ENCODE measurements at regions not wholly inside any gene's neighbourhood (a gene's known extent, or its start where the extent isn't known, plus 50 kb on each side); places are given as distances from the start of the nearest gene placed in this dataset.

- TF ChIP-seq CEBPZ (IDR thresholded peaks at IDR 0.05; ENCODE audit: low read depth, low read length) (no peak), MXI1 (IDR thresholded peaks at IDR 0.05; ENCODE audit: low read depth, low read length) (no peak), BHLHE40 (IDR thresholded peaks at IDR 0.05; ENCODE audit: borderline replicate concordance in 1 of 2, low read depth in 2 of 2, low read length in 1 of 2) (no peak), KAT2A (conservative IDR thresholded peaks at IDR 0.05; ENCODE audit: control insufficient read depth, low read depth, low read length) (no peak), YY1 (IDR thresholded peaks at IDR 0.05; ENCODE audit: low read depth, low read length) (no peak)
Measured at GRCh38 chr9:126561582-126561981, 52.1 kb upstream of the LMX1B start (continued).

DNA sequence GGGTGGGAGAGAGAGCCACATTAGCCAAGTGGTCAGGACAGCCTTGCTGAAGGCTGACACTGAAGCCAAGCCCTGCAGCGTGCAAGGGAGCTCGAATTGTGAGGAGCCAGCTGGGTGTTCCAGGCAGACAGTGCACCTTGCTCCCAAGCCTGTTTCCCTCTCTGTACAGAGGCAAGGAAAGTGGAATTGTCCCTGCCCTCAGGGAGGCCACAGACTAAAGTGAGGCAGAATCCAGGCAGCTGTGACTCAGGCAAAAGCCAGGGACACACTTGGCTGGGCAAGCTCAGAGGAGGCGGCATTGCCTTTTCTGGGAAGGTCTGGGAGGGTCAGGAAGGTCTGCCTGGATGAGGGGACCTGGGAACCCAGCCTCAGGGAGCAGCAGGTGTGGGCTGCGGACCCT, 50.2 kb upstream of the LMX1B start:
- POLR2A ChIA-PET: no interaction called here
- H3K27me3 ChIP-seq (replicated peaks in 1 of 2; ENCODE audit: control insufficient read depth in 2 of 2, insufficient read depth in 2 of 2, low read length in 1 of 2): no peaks in the 10 kb centered on the region; a peak in 2 of 4 replicates
- H3K79me2 ChIP-seq (ENCODE audit: control insufficient read depth, insufficient read depth, low read length): no peaks in the 10 kb centered on the region
- no peaks in the 10 kb centered on the region for H3K36me3 ChIP-seq (ENCODE audit: control insufficient read depth in 2 of 2, insufficient read depth in 2 of 2, low read length in 1 of 2)
- H4K20me1 ChIP-seq (ENCODE audit: control insufficient read depth, insufficient read depth): no peaks in the 10 kb centered on the region
- H3K4me2 ChIP-seq (ENCODE audit: control insufficient read depth, insufficient read depth): no peak overlapping the region
- no peak overlapping the region for H3K4me3 ChIP-seq
- SMC1A ChIA-PET (ENCODE audit: uncharacterized antibody, unreplicated experiment): no interaction called here
- H2AFZ ChIP-seq (ENCODE audit: control insufficient read depth, low read depth, low read length): no peak overlapping the region
- H3K4me1 ChIP-seq (ENCODE audit: control insufficient read depth, insufficient read depth, low read length): no peaks in the 10 kb centered on the region
- H3K27ac ChIP-seq (ENCODE audit: control insufficient read depth, insufficient read depth): no peak overlapping the region
- ATAC-seq (no peak), DNase-seq (ENCODE audit: low read depth, low spot score) (no peak), FAIRE-seq (no peak)
- BruUV-seq (replicated peaks): no TSS peak
- RAD21 ChIA-PET (ENCODE audit: unreplicated experiment): interaction anchor here (1.5 kb wide), 1 partner anchor 72 kb away, joined by 3 read pairs; no protein-coding TSS in a partner anchor
- CTCF ChIA-PET: no interaction called here
- no peaks in the 10 kb centered on the region for H3K9me3 ChIP-seq (replicated peaks; ENCODE audit: control insufficient read depth, insufficient read depth, low read length)
- in situ Hi-C loops (cut with MboI) (no loop called here), intact Hi-C loops (cut with micrococcal nuclease; ENCODE audit: unreplicated experiment) (no loop called here)
- no peak overlapping the region for H3K9ac ChIP-seq (ENCODE audit: control insufficient read depth, insufficient read depth, low read length)
- whole genome bisulfite sequencing (ENCODE audit: insufficient coverage, insufficient replicate concordance, low lambda C conversion rate, missing lambda C conversion rate): 6% methylated on average over 4 of the region's 4 CpGs
- TF ChIP-seq RUNX3 (IDR thresholded peaks at IDR 0.05; ENCODE audit: low read length) (no peak), CEBPZ (IDR thresholded peaks at IDR 0.05; ENCODE audit: low read depth, low read length) (no peak), NBN (IDR thresholded peaks at IDR 0.05) (no peak), CREM (IDR thresholded peaks at IDR 0.05; ENCODE audit: low read depth) (no peak), EGR1 (IDR thresholded peaks at IDR 0.05; ENCODE audit: borderline replicate concordance in 1 of 2, low read depth in 2 of 2, low read length in 2 of 2) (no peak), SRF (IDR thresholded peaks at IDR 0.05; ENCODE audit: low read depth in 2 of 2, low read length in 2 of 2) (no peak), BCL11A (IDR thresholded peaks at IDR 0.05; ENCODE audit: low read depth, low read length) (no peak)
